ENCODE measurements at regions not wholly inside any gene's neighbourhood (a gene's known extent, or its start where the extent isn't known, plus 50 kb on each side); places are given as distances from the start of the nearest gene placed in this dataset.
"Not testable (repeated sequence)": the region's sequence is repeated elsewhere in the genome, so short reads cannot be mapped to it uniquely, and the experiment has no call there.

- DNase-seq: no peak
Observed at GRCh38 chr5:28313953-28314352, 1275.6 kb upstream of the CDH9 start.

- no peak for DNase-seq
Observed at GRCh38 chr5:28313321-28313951, 1275.0 kb upstream of the CDH9 start.

- no peak for DNase-seq
Observed at GRCh38 chr5:28310696-28311095, 1272.3 kb upstream of the CDH9 start.

GRCh38 chr5:28305891-28306290 lies 1267.5 kb upstream of the CDH9 start:
- no peak for DNase-seq

- DNase-seq: peak; percentile 64
Observed at GRCh38 chr5:28301712-28302111, 1263.3 kb upstream of the CDH9 start.

- no peak for DNase-seq
Observed at GRCh38 chr5:28296254-28297013, 1258.0 kb upstream of the CDH9 start.

GRCh38 chr5:28287021-28287420 lies 1248.6 kb upstream of the CDH9 start:
- DNase-seq: not testable (repeated sequence)

- no peak for DNase-seq
Observed at GRCh38 chr5:28286566-28286965, 1248.2 kb upstream of the CDH9 start.

- no peak for DNase-seq
Observed at GRCh38 chr5:28284788-28285187, 1246.4 kb upstream of the CDH9 start.

GRCh38 chr5:28281351-28281750 lies 1243.0 kb upstream of the CDH9 start:
- DNase-seq: no peak

- no peak for DNase-seq
Observed at GRCh38 chr5:28275931-28276330, 1237.5 kb upstream of the CDH9 start.

- DNase-seq: no peak
Observed at GRCh38 chr5:28269978-28270377, 1231.6 kb upstream of the CDH9 start.

GRCh38 chr5:28265877-28266276 lies 1227.5 kb upstream of the CDH9 start:
- DNase-seq: no peak

GRCh38 chr5:28254846-28255245 lies 1216.5 kb upstream of the CDH9 start:
- no peak for DNase-seq

- DNase-seq: no peak
Observed at GRCh38 chr5:28253431-28253830, 1215.0 kb upstream of the CDH9 start.

GRCh38 chr5:28249771-28250415 lies 1211.5 kb upstream of the CDH9 start:
- DNase-seq: peak; percentile 72

- DNase-seq: no peak
Observed at GRCh38 chr5:28234356-28234968, 1196.1 kb upstream of the CDH9 start.

GRCh38 chr5:28226407-28226806 lies 1188.0 kb upstream of the CDH9 start:
- DNase-seq: no peak

- DNase-seq: no peak
Observed at GRCh38 chr5:28219539-28219938, 1181.2 kb upstream of the CDH9 start.

GRCh38 chr5:28217695-28218094 lies 1179.3 kb upstream of the CDH9 start:
- DNase-seq: no peak

GRCh38 chr5:28216939-28217360 lies 1178.6 kb upstream of the CDH9 start:
- DNase-seq: no peak

GRCh38 chr5:28215091-28215490 lies 1176.7 kb upstream of the CDH9 start:
- DNase-seq: peak; percentile 33

- no peak for DNase-seq
Observed at GRCh38 chr5:28214292-28214691, 1175.9 kb upstream of the CDH9 start.

- DNase-seq: no peak
Observed at GRCh38 chr5:28208356-28208755, 1170.0 kb upstream of the CDH9 start.

Data from NCI-H446 treated with DMSO at 0.1 percent for 48 hours (cell line).